K562 (cell line): ENCODE measurements at regions not wholly inside any gene's neighbourhood (a gene's known extent, or its start where the extent isn't known, plus 50 kb on each side); places are given as distances from the start of the nearest gene placed in this dataset.

Experiments
- ATF1 ChIP-seq, 2 experiments: fragments of 450-650 bp in 1 of 2; IDR thresholded peaks; 2 replicates each; pipeline ENCODE4 v1.6.1; 2016; ENCODE audit warnings: missing compliant biosample characterization in 1 of 2, missing genetic modification characterization in 1 of 2
- KDM5B ChIP-seq: fragments of 200-600 bp; sonication (generic); IDR thresholded peaks from 2 replicates; pipeline ENCODE4 v1.6.1; 2012; ENCODE audit warnings: low read depth, mild to moderate bottlenecking, moderate library complexity, low read length, control low read depth, inconsistent platforms; ENCODE audit not compliant: insufficient replicate concordance
- POLR2AphosphoS5 ChIP-seq: IDR thresholded peaks from 2 replicates; pipeline ENCODE4 v1.6.1; 2011; ENCODE audit warnings: mild to moderate bottlenecking, low read depth, low read length, moderate library complexity; ENCODE audit not compliant: control insufficient read depth, insufficient read depth
- RAD51 ChIP-seq: fragments of 450-650 bp; IDR thresholded peaks from 2 replicates; pipeline ENCODE4 v1.7.1; 2016; ENCODE audit warnings: low read depth, mild to moderate bottlenecking, borderline replicate concordance
- ZNF707 ChIP-seq: fragments of 250-450 bp; sonication (Bioruptor Pico); conservative IDR thresholded peaks from 2 replicates; pipeline ENCODE4 v1.8.0; 2022; ENCODE audit warnings: inconsistent platforms, mild to moderate bottlenecking, moderate library complexity
- TF ChIP-seq, protein P1 (sequence below): fragments of 200-800 bp; sonication (Bioruptor generic); IDR thresholded peaks from 2 replicates; pipeline ENCODE4 v1.6.1; 2017; ENCODE audit warnings: missing genetic modification characterization, missing compliant biosample characterization
- TF ChIP-seq, protein P2 (sequence below), 3 experiments: IDR thresholded peaks in 2 of 3; conservative IDR thresholded peaks in 1 of 3; 2 replicates each; pipeline ENCODE4 v1.5.1; 2011 to 2012; ENCODE audit warnings: low read length in 3 of 3, mild to moderate bottlenecking in 3 of 3, control low read depth in 2 of 3, improper control_type of control experiment in 1 of 3, inconsistent platforms in 1 of 3, low read depth in 1 of 3, mixed read lengths in 1 of 3, moderate library complexity in 1 of 3; ENCODE audit not compliant: insufficient read depth in 2 of 3

DNA sequence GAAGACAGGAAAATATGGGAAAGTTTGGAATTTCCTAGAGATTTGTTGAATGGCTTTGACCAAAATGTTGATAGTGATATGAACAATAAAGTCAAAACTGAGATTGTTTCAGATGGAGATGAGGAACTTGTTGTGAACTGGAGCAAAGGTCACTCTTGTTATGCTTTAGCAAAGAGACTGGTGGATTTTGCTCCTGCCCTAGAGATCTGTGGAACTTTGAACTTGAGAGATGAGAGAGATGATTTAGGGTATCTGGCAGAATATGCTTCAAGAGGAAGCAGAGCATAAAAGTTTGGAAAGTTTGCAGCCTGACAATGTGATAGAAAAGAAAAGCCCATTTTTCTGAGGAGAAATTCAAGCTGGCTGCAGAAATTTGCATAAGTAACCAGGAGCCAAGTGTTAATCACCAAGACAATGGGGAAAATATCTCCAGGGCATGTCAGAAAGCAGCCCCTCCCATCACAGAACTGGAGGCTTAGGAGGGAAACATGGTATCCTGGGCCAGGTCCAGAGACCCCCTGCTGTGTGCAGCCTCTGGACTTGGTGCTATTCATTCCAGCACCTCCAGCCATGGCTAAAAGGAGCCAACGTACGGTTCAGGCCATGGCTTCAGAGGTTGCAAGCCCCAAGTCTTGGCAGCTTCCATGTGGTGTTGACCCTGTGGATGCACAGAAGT lies 114.3 kb upstream of the STARD4 start:
- no peak for TF ChIP-seq POLR2AphosphoS5
- no peak for TF ChIP-seq ZNF707
- TF ChIP-seq, protein P1, sequence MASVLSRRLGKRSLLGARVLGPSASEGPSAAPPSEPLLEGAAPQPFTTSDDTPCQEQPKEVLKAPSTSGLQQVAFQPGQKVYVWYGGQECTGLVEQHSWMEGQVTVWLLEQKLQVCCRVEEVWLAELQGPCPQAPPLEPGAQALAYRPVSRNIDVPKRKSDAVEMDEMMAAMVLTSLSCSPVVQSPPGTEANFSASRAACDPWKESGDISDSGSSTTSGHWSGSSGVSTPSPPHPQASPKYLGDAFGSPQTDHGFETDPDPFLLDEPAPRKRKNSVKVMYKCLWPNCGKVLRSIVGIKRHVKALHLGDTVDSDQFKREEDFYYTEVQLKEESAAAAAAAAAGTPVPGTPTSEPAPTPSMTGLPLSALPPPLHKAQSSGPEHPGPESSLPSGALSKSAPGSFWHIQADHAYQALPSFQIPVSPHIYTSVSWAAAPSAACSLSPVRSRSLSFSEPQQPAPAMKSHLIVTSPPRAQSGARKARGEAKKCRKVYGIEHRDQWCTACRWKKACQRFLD (CRISPR knock-in tag) = no peak
- TF ChIP-seq, protein P2, sequence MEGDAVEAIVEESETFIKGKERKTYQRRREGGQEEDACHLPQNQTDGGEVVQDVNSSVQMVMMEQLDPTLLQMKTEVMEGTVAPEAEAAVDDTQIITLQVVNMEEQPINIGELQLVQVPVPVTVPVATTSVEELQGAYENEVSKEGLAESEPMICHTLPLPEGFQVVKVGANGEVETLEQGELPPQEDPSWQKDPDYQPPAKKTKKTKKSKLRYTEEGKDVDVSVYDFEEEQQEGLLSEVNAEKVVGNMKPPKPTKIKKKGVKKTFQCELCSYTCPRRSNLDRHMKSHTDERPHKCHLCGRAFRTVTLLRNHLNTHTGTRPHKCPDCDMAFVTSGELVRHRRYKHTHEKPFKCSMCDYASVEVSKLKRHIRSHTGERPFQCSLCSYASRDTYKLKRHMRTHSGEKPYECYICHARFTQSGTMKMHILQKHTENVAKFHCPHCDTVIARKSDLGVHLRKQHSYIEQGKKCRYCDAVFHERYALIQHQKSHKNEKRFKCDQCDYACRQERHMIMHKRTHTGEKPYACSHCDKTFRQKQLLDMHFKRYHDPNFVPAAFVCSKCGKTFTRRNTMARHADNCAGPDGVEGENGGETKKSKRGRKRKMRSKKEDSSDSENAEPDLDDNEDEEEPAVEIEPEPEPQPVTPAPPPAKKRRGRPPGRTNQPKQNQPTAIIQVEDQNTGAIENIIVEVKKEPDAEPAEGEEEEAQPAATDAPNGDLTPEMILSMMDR (IDR thresholded peaks at IDR 0.05 in 2 of 3, conservative IDR thresholded peaks at IDR 0.05 in 1 of 3; ENCODE audit: insufficient read depth in 2 of 3, low read depth in 1 of 3, low read length in 3 of 3) = no peak
- no peak for TF ChIP-seq KDM5B
- no peak for TF ChIP-seq ATF1 (CRISPR knock-in tag; IDR thresholded peaks at IDR 0.05)
- no peak for TF ChIP-seq ATF1 (tag; IDR thresholded peaks at IDR 0.05)
- no peak for TF ChIP-seq RAD51
